ENCODE measurements at regions not wholly inside any gene's neighbourhood (a gene's known extent, or its start where the extent isn't known, plus 50 kb on each side); places are given as distances from the start of the nearest gene placed in this dataset.

- Histone ChIP-seq H3K4me1 (ENCODE audit: insufficient read depth, low read length, poor library complexity, severe bottlenecking) (no peaks in the 10 kb centered on the region), H3K27ac (ENCODE audit: low read depth, low read length, poor library complexity, severe bottlenecking) (no peak overlapping the region), H3K36me3 (ENCODE audit: insufficient read depth, low read length) (no peaks in the 10 kb centered on the region), H3K4me2 (ENCODE audit: low read length) (no peak overlapping the region), H4K20me1 (ENCODE audit: insufficient read depth, low read length) (no peaks in the 10 kb centered on the region), H3K4me3 (ENCODE audit: low read depth, low read length, poor library complexity, severe bottlenecking) (no peak overlapping the region), H3K79me2 (ENCODE audit: insufficient read depth, low read depth, low read length) (no peaks in the 10 kb centered on the region), H2AFZ (ENCODE audit: low read length) (no peak overlapping the region), H3K9me2 (ENCODE audit: insufficient read depth, low read length) (no peaks in the 10 kb centered on the region), H3K9me3 (ENCODE audit: low read length) (no peaks in the 10 kb centered on the region)
- intact Hi-C loops (cut with micrococcal nuclease; ENCODE audit: unreplicated experiment) = no loop called here
- CTCF ChIA-PET (ENCODE audit: unreplicated experiment) = no interaction called here
- no TSS peak for BruUV-seq (replicated peaks)
- no peak for DNase-seq (ENCODE audit: low spot score)
- TF ChIP-seq EZH2phosphoT487 (IDR thresholded peaks at IDR 0.05; ENCODE audit: borderline replicate concordance, low read depth, low read length) (no peak), CTCF (conservative IDR thresholded peaks at IDR 0.05; ENCODE audit: low read length) (no peak)
- POLR2A ChIA-PET = no interaction called here
These were observed 208.9 kb upstream of the TNP1 start for GRCh38 chr2:217068677-217069250.

GRCh38 chr2:217067787-217068186 is 207.9 kb upstream of the TNP1 start:
- CTCF ChIA-PET (ENCODE audit: unreplicated experiment) = no interaction called here
- Histone ChIP-seq H3K4me2 (ENCODE audit: low read length) (no peak overlapping the region), H3K4me1 (ENCODE audit: insufficient read depth, low read length, poor library complexity, severe bottlenecking) (no peaks in the 10 kb centered on the region), H4K20me1 (ENCODE audit: insufficient read depth, low read length) (no peaks in the 10 kb centered on the region), H3K27ac (ENCODE audit: low read depth, low read length, poor library complexity, severe bottlenecking) (no peak overlapping the region), H3K9me3 (ENCODE audit: low read length) (no peaks in the 10 kb centered on the region), H3K36me3 (ENCODE audit: insufficient read depth, low read length) (no peaks in the 10 kb centered on the region), H3K9me2 (ENCODE audit: insufficient read depth, low read length) (no peaks in the 10 kb centered on the region), H3K4me3 (ENCODE audit: low read depth, low read length, poor library complexity, severe bottlenecking) (no peak overlapping the region), H2AFZ (ENCODE audit: low read length) (no peak overlapping the region), H3K79me2 (ENCODE audit: insufficient read depth, low read depth, low read length) (no peaks in the 10 kb centered on the region)
- no peak for DNase-seq (ENCODE audit: low spot score)
- TF ChIP-seq EZH2phosphoT487 (IDR thresholded peaks at IDR 0.05; ENCODE audit: borderline replicate concordance, low read depth, low read length) (no peak), CTCF (conservative IDR thresholded peaks at IDR 0.05; ENCODE audit: low read length) (no peak)
- POLR2A ChIA-PET = no interaction called here
- intact Hi-C loops (cut with micrococcal nuclease; ENCODE audit: unreplicated experiment) = no loop called here
- no TSS peak for BruUV-seq (replicated peaks)

DNA sequence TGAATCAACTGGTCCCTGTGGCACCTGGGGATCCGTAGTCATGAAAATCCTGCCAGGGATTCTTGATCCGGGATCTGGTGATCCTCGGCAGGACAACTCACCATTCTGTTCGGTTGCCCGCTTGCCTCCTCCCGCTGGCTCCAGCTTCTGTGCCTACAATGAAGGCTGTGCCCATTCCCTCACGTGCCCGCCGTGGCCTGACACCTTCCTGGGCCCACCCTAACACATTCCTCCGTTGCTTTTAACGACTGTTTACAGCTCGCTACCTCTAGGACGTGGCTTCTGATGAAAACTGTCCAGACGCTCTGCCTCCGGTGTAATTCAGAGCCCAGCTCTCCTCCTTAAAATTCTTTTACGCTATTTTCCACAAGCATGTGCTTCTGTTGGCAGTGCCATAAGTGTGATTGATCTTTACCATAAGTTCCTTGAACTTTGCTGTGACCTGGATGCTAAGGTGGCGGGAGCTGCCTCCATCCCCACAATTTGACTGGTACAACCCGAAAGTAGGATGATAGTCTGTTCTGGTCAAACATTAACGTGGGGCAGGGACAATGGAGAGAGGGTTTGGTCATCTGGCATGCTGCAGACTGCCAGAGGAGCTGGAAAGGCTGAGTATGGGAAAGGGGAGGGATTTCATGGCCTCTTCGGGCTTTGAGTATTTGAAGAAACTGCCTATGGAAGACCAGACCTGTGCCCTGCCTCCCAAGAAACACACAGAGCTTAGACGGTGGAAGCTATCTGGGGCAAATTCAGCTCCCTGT is 206.8 kb upstream of the TNP1 start:
- H2AFZ ChIP-seq (ENCODE audit: low read length) = no peak overlapping the region
- no peak overlapping the region for H3K4me2 ChIP-seq (ENCODE audit: low read length)
- H3K27ac ChIP-seq (ENCODE audit: low read depth, low read length, poor library complexity, severe bottlenecking) = no peak overlapping the region
- H3K4me3 ChIP-seq (ENCODE audit: low read depth, low read length, poor library complexity, severe bottlenecking) = no peak overlapping the region
- no peaks in the 10 kb centered on the region for H3K9me3 ChIP-seq (ENCODE audit: low read length)
- BruUV-seq (replicated peaks) = no TSS peak
- no peaks in the 10 kb centered on the region for H3K4me1 ChIP-seq (ENCODE audit: insufficient read depth, low read length, poor library complexity, severe bottlenecking)
- H3K9me2 ChIP-seq (ENCODE audit: insufficient read depth, low read length) = no peaks in the 10 kb centered on the region
- no peaks in the 10 kb centered on the region for H4K20me1 ChIP-seq (ENCODE audit: insufficient read depth, low read length)
- ChIA-PET CTCF (ENCODE audit: unreplicated experiment) (no interaction called here), POLR2A (no interaction called here)
- no peak for DNase-seq (ENCODE audit: low spot score)
- H3K79me2 ChIP-seq (ENCODE audit: insufficient read depth, low read depth, low read length) = no peaks in the 10 kb centered on the region
- TF ChIP-seq CTCF (conservative IDR thresholded peaks at IDR 0.05; ENCODE audit: low read length) (no peak), EZH2phosphoT487 (IDR thresholded peaks at IDR 0.05; ENCODE audit: borderline replicate concordance, low read depth, low read length) (no peak)
- no peaks in the 10 kb centered on the region for H3K36me3 ChIP-seq (ENCODE audit: insufficient read depth, low read length)
- intact Hi-C loops (cut with micrococcal nuclease; ENCODE audit: unreplicated experiment) = no loop called here
